ENCODE measurements at regions not wholly inside any gene's neighbourhood (a gene's known extent, or its start where the extent isn't known, plus 50 kb on each side); places are given as distances from the start of the nearest gene placed in this dataset.

- H3K9ac ChIP-seq (ENCODE audit: low read length): no peak overlapping the region
- no peak overlapping the region for H3K27ac ChIP-seq (ENCODE audit: low read depth, low read length)
- H3K36me3 ChIP-seq (ENCODE audit: low read length): no peaks in the 10 kb centered on the region
- no peaks in the 10 kb centered on the region for H3F3A ChIP-seq (ENCODE audit: insufficient read depth)
- no peak overlapping the region for H3K4me3 ChIP-seq (ENCODE audit: insufficient read depth, low read length, poor library complexity, severe bottlenecking)
- H3K4me2 ChIP-seq (ENCODE audit: low read depth, low read length, poor library complexity, severe bottlenecking): no peak overlapping the region
- no peaks in the 10 kb centered on the region; the same call in 1 of the 2 replicates for H4K20me1 ChIP-seq (ENCODE audit: low read depth, low read length)
- TF ChIP-seq EZH2phosphoT487 (conservative IDR thresholded peaks at IDR 0.05; ENCODE audit: low read length): no peak
- TF ChIP-seq, protein P1, sequence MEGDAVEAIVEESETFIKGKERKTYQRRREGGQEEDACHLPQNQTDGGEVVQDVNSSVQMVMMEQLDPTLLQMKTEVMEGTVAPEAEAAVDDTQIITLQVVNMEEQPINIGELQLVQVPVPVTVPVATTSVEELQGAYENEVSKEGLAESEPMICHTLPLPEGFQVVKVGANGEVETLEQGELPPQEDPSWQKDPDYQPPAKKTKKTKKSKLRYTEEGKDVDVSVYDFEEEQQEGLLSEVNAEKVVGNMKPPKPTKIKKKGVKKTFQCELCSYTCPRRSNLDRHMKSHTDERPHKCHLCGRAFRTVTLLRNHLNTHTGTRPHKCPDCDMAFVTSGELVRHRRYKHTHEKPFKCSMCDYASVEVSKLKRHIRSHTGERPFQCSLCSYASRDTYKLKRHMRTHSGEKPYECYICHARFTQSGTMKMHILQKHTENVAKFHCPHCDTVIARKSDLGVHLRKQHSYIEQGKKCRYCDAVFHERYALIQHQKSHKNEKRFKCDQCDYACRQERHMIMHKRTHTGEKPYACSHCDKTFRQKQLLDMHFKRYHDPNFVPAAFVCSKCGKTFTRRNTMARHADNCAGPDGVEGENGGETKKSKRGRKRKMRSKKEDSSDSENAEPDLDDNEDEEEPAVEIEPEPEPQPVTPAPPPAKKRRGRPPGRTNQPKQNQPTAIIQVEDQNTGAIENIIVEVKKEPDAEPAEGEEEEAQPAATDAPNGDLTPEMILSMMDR (IDR thresholded peaks at IDR 0.05; ENCODE audit: insufficient read depth, low read length, poor library complexity, severe bottlenecking): no peak
- no peaks in the 10 kb centered on the region for H3K9me2 ChIP-seq (replicated peaks; ENCODE audit: insufficient read depth, low read length)
- H3K79me2 ChIP-seq (ENCODE audit: insufficient read depth, low read length): no peaks in the 10 kb centered on the region
- no peaks in the 10 kb centered on the region for H3K9me3 ChIP-seq (ENCODE audit: insufficient read depth, low read length)
- H3K27me3 ChIP-seq (ENCODE audit: low read length): no peaks in the 10 kb centered on the region
- H2AFZ ChIP-seq (ENCODE audit: low read depth, low read length, severe bottlenecking): no peak overlapping the region
Measured at GRCh38 chr3:168843481-168843880, 747.8 kb upstream of the GOLIM4 start.

DNA sequence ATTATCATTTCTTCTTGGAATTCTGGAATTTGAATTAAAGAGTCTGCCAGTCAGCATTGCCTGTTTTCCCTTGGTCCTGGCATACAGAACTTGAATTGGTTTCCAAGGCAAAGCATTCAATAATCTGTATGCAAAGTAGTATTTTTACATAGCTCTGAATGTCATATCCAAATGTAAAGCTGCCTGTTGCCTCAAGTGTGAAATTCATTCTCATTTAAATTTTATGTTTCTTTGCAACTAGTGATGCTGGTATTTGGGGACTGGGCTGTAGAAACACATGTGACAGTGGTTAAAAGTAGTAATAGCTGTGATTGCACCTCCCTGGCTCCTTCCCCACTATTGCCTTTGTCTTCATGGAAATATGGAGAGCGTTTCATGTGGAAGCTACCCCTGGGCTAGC, 743.9 kb upstream of the GOLIM4 start:
- H3K4me2 ChIP-seq (ENCODE audit: low read depth, low read length, poor library complexity, severe bottlenecking): no peak overlapping the region
- H3K79me2 ChIP-seq (ENCODE audit: insufficient read depth, low read length): no peaks in the 10 kb centered on the region
- H2AFZ ChIP-seq (ENCODE audit: low read depth, low read length, severe bottlenecking): no peak overlapping the region
- no peak overlapping the region for H3K4me3 ChIP-seq (ENCODE audit: insufficient read depth, low read length, poor library complexity, severe bottlenecking)
- no peaks in the 10 kb centered on the region for H3K9me3 ChIP-seq (ENCODE audit: insufficient read depth, low read length)
- no peaks in the 10 kb centered on the region for H3K27me3 ChIP-seq (ENCODE audit: low read length)
- no peaks in the 10 kb centered on the region for H3K36me3 ChIP-seq (ENCODE audit: low read length)
- H4K20me1 ChIP-seq (ENCODE audit: low read depth, low read length): no peaks in the 10 kb centered on the region; the same call in 1 of the 2 replicates
- H3K9ac ChIP-seq (ENCODE audit: low read length): no peak overlapping the region
- H3F3A ChIP-seq (ENCODE audit: insufficient read depth): no peaks in the 10 kb centered on the region
- H3K9me2 ChIP-seq (replicated peaks; ENCODE audit: insufficient read depth, low read length): no peaks in the 10 kb centered on the region
- TF ChIP-seq, protein P1 (IDR thresholded peaks at IDR 0.05; ENCODE audit: insufficient read depth, low read length, poor library complexity, severe bottlenecking): no peak
- no peak for TF ChIP-seq EZH2phosphoT487 (conservative IDR thresholded peaks at IDR 0.05; ENCODE audit: low read length)
- no peak overlapping the region for H3K27ac ChIP-seq (ENCODE audit: low read depth, low read length)

- no peak overlapping the region for H3K9ac ChIP-seq (ENCODE audit: low read length)
- no peaks in the 10 kb centered on the region for H3K79me2 ChIP-seq (ENCODE audit: insufficient read depth, low read length)
- no peaks in the 10 kb centered on the region for H3F3A ChIP-seq (ENCODE audit: insufficient read depth)
- TF ChIP-seq, protein P1 (IDR thresholded peaks at IDR 0.05; ENCODE audit: insufficient read depth, low read length, poor library complexity, severe bottlenecking): no peak
- no peak for TF ChIP-seq EZH2phosphoT487 (conservative IDR thresholded peaks at IDR 0.05; ENCODE audit: low read length)
- no peak overlapping the region for H3K4me2 ChIP-seq (ENCODE audit: low read depth, low read length, poor library complexity, severe bottlenecking)
- no peak overlapping the region for H3K27ac ChIP-seq (ENCODE audit: low read depth, low read length)
- H3K27me3 ChIP-seq (ENCODE audit: low read length): no peaks in the 10 kb centered on the region
- H3K36me3 ChIP-seq (ENCODE audit: low read length): no peaks in the 10 kb centered on the region
- no peak overlapping the region for H2AFZ ChIP-seq (ENCODE audit: low read depth, low read length, severe bottlenecking)
- H3K9me3 ChIP-seq (ENCODE audit: insufficient read depth, low read length): no peaks in the 10 kb centered on the region
- H4K20me1 ChIP-seq (ENCODE audit: low read depth, low read length): no peaks in the 10 kb centered on the region
- H3K4me3 ChIP-seq (ENCODE audit: insufficient read depth, low read length, poor library complexity, severe bottlenecking): no peak overlapping the region
- H3K9me2 ChIP-seq (replicated peaks; ENCODE audit: insufficient read depth, low read length): no peaks in the 10 kb centered on the region
Measured at GRCh38 chr3:168834558-168834957, 738.8 kb upstream of the GOLIM4 start.
